GM10266 (cell line): ENCODE measurements at regions not wholly inside any gene's neighbourhood (a gene's known extent, or its start where the extent isn't known, plus 50 kb on each side); places are given as distances from the start of the nearest gene placed in this dataset.

Source experiments
- DNase-seq: peaks from one replicate; pipeline ENCODE4 v3.0.0; 2012; ENCODE audit errors: extremely low spot score
- CTCF ChIP-seq: IDR thresholded peaks from 2 replicates; pipeline ENCODE4 v1.5.1; 2012; ENCODE audit warnings: mild to moderate bottlenecking, low read depth; ENCODE audit not compliant: control insufficient read depth, insufficient read depth; ENCODE audit errors: missing control alignments

- DNase-seq = no peak
- no peak for TF ChIP-seq CTCF
These were observed 378.3 kb downstream of the MTRR start for GRCh38 chr5:8247049-8247899.

- no peak for TF ChIP-seq CTCF
- no peak for DNase-seq
These were observed 384.4 kb downstream of the MTRR start for GRCh38 chr5:8253376-8253775.

- TF ChIP-seq CTCF = no peak
- DNase-seq = no peak
These were observed 385.7 kb downstream of the MTRR start for GRCh38 chr5:8254674-8255073.

GRCh38 chr5:8258801-8259200 lies 389.9 kb downstream of the MTRR start:
- no peak for TF ChIP-seq CTCF
- no peak for DNase-seq

GRCh38 chr5:8270246-8270645 lies 401.3 kb downstream of the MTRR start:
- no peak for TF ChIP-seq CTCF
- DNase-seq = no peak

GRCh38 chr5:8280711-8281363 lies 411.9 kb downstream of the MTRR start:
- no peak for TF ChIP-seq CTCF
- no peak for DNase-seq

GRCh38 chr5:8288334-8288733 lies 419.4 kb downstream of the MTRR start:
- no peak for DNase-seq
- TF ChIP-seq CTCF = no peak
